Smooth muscle cell (in vitro differentiated cells): ENCODE measurements at regions not wholly inside any gene's neighbourhood (a gene's known extent, or its start where the extent isn't known, plus 50 kb on each side); places are given as distances from the start of the nearest gene placed in this dataset.

Source experiments
- DNase-seq: peaks from one replicate; lab custom pipeline; 2025; ENCODE audit not compliant: unreplicated experiment; lab: John Stamatoyannopoulos, UW
- H2AFZ ChIP-seq: fragments of 200-600 bp; sonication (generic); 2 replicates; pipeline ENCODE4 v1.6.0; 2016; ENCODE audit warnings: antibody characterized with exemption, low read depth, mild to moderate bottlenecking
- H3F3A ChIP-seq: fragments of 200-600 bp; sonication (generic); 2 replicates; pipeline ENCODE4 v1.6.0; 2017; ENCODE audit warnings: antibody characterized with exemption, low read depth
- H3K27ac ChIP-seq: fragments of 200-600 bp; sonication (generic); 2 replicates; pipeline ENCODE4 v1.5.1; 2016; ENCODE audit warnings: low read depth, mild to moderate bottlenecking
- H3K27me3 ChIP-seq: fragments of 200-600 bp; sonication (generic); 2 replicates; pipeline ENCODE4 v1.6.1; 2016; ENCODE audit warnings: low read depth, mild to moderate bottlenecking
- H3K36me3 ChIP-seq: fragments of 200-600 bp; sonication (generic); 2 replicates; pipeline ENCODE4 v1.5.1; 2016; ENCODE audit warnings: low read depth
- H3K4me1 ChIP-seq: fragments of 200-600 bp; sonication (generic); 2 replicates; pipeline ENCODE4 v1.5.1; 2016; ENCODE audit warnings: low read depth
- H3K4me2 ChIP-seq: fragments of 200-600 bp; sonication (generic); 2 replicates; pipeline ENCODE4 v1.6.0; 2016; ENCODE audit warnings: mild to moderate bottlenecking
- H3K4me3 ChIP-seq: fragments of 200-600 bp; sonication (generic); 2 replicates; pipeline ENCODE4 v1.5.1; 2016; ENCODE audit warnings: mild to moderate bottlenecking
- H3K79me2 ChIP-seq: fragments of 200-600 bp; sonication (generic); 2 replicates; pipeline ENCODE4 v1.6.0; 2016; ENCODE audit warnings: low read depth, mild to moderate bottlenecking
- H3K9ac ChIP-seq: fragments of 200-600 bp; sonication (generic); 2 replicates; pipeline ENCODE4 v1.6.0; 2016; ENCODE audit warnings: low read depth
- H3K9me3 ChIP-seq: fragments of 200-600 bp; sonication (generic); replicated peaks from 2 replicates; pipeline ENCODE4 v1.5.1; 2016; ENCODE audit warnings: low read depth
- H4K20me1 ChIP-seq: fragments of 200-600 bp; sonication (generic); 2 replicates; pipeline ENCODE4 v1.6.0; 2016; ENCODE audit warnings: low read depth
- WGBS: methylation state at CpG from one replicate; pipeline ENCODE4 v1.1.7; 2016; ENCODE audit warnings: low lambda C conversion rate; 5-methylcytosine and 5-hydroxymethylcytosine counted together
- TF ChIP-seq, protein P1 (sequence below): fragments of 200-600 bp; sonication (generic); IDR thresholded peaks from 2 replicates; pipeline ENCODE4 v1.5.1; 2017; ENCODE audit warnings: borderline replicate concordance, mild to moderate bottlenecking, antibody characterized with exemption; ENCODE audit not compliant: insufficient read depth, poor library complexity, severe bottlenecking

DNA sequence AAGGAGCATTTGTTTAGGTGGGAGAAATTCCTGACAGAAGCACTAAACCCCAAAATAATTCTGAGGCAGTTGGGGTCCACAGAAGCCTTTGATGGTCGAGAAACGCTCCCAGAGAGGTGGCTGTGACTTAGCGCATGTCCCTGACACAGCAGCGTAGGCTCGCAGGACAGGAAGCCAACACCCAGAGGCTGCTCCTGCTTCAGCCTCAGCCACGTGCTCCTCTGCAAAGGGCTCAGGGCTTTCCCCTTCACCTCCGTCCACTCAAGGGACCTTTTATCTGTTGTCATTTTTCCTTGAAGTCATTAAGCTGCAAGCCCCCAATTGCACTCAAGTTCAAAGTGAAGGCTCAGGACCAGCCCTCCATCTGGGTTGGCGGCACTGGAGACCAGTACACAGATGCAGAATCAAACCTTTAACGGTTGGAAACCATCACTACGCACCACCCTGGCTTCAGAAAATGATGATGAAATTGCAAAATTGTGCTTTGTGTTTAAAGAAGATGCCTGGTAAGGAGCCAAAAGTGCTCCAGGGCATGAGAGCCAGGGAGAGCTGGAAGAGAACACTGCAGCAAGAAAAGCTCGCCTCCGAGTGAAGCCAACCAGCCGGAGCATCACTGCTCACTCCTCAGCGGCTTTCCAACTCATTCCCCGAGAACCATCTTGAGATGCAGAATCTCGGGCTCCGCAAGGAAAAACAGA, 219.6 kb downstream of the RAP2A start:
- H3K36me3 ChIP-seq: no peaks in the 10 kb centered on the region
- no peak overlapping the region for H3K27ac ChIP-seq
- no peak overlapping the region for H2AFZ ChIP-seq
- H3K9me3 ChIP-seq: no peaks in the 10 kb centered on the region
- H3K9ac ChIP-seq: no peak overlapping the region
- WGBS: 86% methylated on average over 17 of the region's 17 CpGs
- H3K4me1 ChIP-seq: no peaks in the 10 kb centered on the region
- no peaks in the 10 kb centered on the region for H4K20me1 ChIP-seq
- H3K27me3 ChIP-seq: no peaks in the 10 kb centered on the region
- H3K4me2 ChIP-seq: no peak overlapping the region
- no peak overlapping the region for H3K4me3 ChIP-seq
- TF ChIP-seq, protein P1, sequence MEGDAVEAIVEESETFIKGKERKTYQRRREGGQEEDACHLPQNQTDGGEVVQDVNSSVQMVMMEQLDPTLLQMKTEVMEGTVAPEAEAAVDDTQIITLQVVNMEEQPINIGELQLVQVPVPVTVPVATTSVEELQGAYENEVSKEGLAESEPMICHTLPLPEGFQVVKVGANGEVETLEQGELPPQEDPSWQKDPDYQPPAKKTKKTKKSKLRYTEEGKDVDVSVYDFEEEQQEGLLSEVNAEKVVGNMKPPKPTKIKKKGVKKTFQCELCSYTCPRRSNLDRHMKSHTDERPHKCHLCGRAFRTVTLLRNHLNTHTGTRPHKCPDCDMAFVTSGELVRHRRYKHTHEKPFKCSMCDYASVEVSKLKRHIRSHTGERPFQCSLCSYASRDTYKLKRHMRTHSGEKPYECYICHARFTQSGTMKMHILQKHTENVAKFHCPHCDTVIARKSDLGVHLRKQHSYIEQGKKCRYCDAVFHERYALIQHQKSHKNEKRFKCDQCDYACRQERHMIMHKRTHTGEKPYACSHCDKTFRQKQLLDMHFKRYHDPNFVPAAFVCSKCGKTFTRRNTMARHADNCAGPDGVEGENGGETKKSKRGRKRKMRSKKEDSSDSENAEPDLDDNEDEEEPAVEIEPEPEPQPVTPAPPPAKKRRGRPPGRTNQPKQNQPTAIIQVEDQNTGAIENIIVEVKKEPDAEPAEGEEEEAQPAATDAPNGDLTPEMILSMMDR: no peak
- no peaks in the 10 kb centered on the region for H3F3A ChIP-seq
- H3K79me2 ChIP-seq: no peaks in the 10 kb centered on the region
- no peak for DNase-seq

DNA sequence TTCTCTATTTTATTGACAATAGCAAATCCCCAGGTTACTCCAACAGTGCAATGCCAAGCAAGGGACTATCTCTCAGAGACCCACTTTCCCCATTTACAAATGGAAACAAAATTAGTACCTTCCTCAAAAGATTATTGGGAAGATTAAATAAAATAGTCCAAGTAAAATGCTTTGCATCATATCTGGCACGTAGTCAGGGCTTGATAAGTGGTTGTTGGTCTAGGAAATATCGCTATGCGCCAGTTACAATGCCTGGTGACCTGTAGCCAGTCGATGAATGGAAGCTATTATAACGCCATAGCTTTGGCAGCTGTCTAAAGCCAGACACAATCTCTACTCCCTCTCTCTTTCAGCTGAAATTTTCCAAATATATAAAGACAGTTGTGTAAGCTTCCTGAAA, 220.3 kb downstream of the RAP2A start:
- Histone ChIP-seq H3K27ac (no peak overlapping the region), H3K36me3 (no peaks in the 10 kb centered on the region), H3K4me3 (no peak overlapping the region), H3K27me3 (no peaks in the 10 kb centered on the region), H3K4me2 (no peak overlapping the region), H3K4me1 (no peaks in the 10 kb centered on the region), H3K9me3 (no peaks in the 10 kb centered on the region), H4K20me1 (no peaks in the 10 kb centered on the region), H2AFZ (no peak overlapping the region), H3K79me2 (no peaks in the 10 kb centered on the region), H3F3A (no peaks in the 10 kb centered on the region), H3K9ac (no peak overlapping the region)
- TF ChIP-seq, protein P1: no peak
- 96% methylated on average over 5 of the region's 5 CpGs for WGBS
- DNase-seq: no peak

DNA sequence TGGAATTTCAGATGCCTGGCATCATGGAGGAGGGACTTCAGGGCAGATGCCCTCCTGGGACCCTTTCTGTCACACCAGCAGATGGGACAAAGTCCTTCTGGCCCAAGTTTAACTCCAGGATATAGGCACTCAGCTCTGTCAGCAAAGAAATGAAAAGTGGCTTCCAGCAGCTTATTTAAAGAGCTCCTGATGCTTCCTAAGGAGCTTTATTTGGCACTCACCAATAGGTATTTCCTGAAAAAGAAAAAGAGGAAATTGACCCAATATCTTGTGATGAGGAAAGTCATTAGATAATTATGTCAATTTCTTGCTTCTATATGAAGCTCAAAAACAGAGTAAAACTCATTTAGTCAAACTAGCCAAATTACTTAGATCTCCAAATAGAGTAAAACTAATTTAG, 224.6 kb downstream of the RAP2A start:
- no peak overlapping the region for H3K4me3 ChIP-seq
- no peaks in the 10 kb centered on the region for H3K36me3 ChIP-seq
- no peaks in the 10 kb centered on the region for H3K79me2 ChIP-seq
- no peak overlapping the region for H3K27ac ChIP-seq
- TF ChIP-seq, protein P1: no peak
- no peak overlapping the region for H2AFZ ChIP-seq
- H3K4me1 ChIP-seq: no peaks in the 10 kb centered on the region
- H4K20me1 ChIP-seq: no peaks in the 10 kb centered on the region
- H3F3A ChIP-seq: no peaks in the 10 kb centered on the region
- no peak for DNase-seq
- H3K9me3 ChIP-seq: no peaks in the 10 kb centered on the region
- H3K4me2 ChIP-seq: no peak overlapping the region
- no peaks in the 10 kb centered on the region for H3K27me3 ChIP-seq
- H3K9ac ChIP-seq: no peak overlapping the region

DNA sequence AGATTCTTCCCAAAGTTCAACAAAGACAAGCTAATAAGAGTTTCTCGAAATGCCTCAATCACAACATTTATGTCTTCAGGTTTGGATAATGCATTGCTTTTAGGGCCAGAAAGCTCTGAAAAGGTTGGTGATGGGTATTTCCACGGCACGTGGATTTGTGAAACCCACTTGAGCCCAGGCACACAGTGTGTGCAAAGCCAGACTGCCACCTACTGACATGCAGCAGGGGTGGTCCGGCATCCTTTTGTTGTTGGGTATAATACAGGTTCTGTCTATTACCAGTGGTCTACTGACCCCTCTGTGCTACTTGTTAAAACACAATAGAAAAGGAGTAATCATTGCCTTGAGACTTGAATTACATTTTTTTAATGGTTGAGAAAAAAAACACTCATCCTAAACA, 225.6 kb downstream of the RAP2A start:
- Histone ChIP-seq H3K9ac (no peak overlapping the region), H3F3A (no peaks in the 10 kb centered on the region), H3K4me2 (no peak overlapping the region), H3K27me3 (no peaks in the 10 kb centered on the region), H3K4me1 (no peaks in the 10 kb centered on the region), H3K27ac (no peak overlapping the region), H4K20me1 (no peaks in the 10 kb centered on the region), H3K4me3 (no peak overlapping the region), H3K36me3 (no peaks in the 10 kb centered on the region), H3K9me3 (no peaks in the 10 kb centered on the region), H3K79me2 (no peaks in the 10 kb centered on the region), H2AFZ (no peak overlapping the region)
- TF ChIP-seq, protein P1: peak; percentile 15
- 59% methylated on average over 4 of the region's 4 CpGs for WGBS
- no peak for DNase-seq
